Muscle of leg (tissue), 3 donors: ENCODE measurements at regions not wholly inside any gene's neighbourhood (a gene's known extent, or its start where the extent isn't known, plus 50 kb on each side); places are given as distances from the start of the nearest gene placed in this dataset.
A peak's percentile ranks its signal among the peaks of the same experiment; 100 is the strongest.

ENCODE experiments used
- DNase-seq: peaks from one replicate; pipeline ENCODE4 v3.0.0; 2013
- H3K27ac ChIP-seq: one replicate; pipeline ENCODE4 v1.5.1; 2013; ENCODE audit warnings: mild to moderate bottlenecking, low read length, control low read depth
- H3K27me3 ChIP-seq: one replicate; pipeline ENCODE4 v1.6.1; 2013; ENCODE audit warnings: low read length; ENCODE audit not compliant: control insufficient read depth, insufficient read depth
- H3K36me3 ChIP-seq: one replicate; pipeline ENCODE4 v1.6.1; 2013; ENCODE audit warnings: low read length; ENCODE audit not compliant: control insufficient read depth, insufficient read depth
- H3K4me1 ChIP-seq: one replicate; pipeline ENCODE4 v1.6.1; 2013; ENCODE audit warnings: low read length; ENCODE audit not compliant: control insufficient read depth, insufficient read depth
- H3K4me3 ChIP-seq: one replicate; pipeline ENCODE4 v1.5.1; 2013; ENCODE audit warnings: low read length, control low read depth
- H3K9me3 ChIP-seq: replicated peaks from 2 replicates; pipeline ENCODE4 v1.6.1; 2013; ENCODE audit warnings: low read depth, low read length; ENCODE audit not compliant: control insufficient read depth
- WGBS: methylation state at CpG from one replicate; pipeline ENCODE4 v1.1.5; 2013; ENCODE audit warnings: missing lambda C conversion rate; ENCODE audit not compliant: insufficient coverage; 5-methylcytosine and 5-hydroxymethylcytosine counted together

DNA sequence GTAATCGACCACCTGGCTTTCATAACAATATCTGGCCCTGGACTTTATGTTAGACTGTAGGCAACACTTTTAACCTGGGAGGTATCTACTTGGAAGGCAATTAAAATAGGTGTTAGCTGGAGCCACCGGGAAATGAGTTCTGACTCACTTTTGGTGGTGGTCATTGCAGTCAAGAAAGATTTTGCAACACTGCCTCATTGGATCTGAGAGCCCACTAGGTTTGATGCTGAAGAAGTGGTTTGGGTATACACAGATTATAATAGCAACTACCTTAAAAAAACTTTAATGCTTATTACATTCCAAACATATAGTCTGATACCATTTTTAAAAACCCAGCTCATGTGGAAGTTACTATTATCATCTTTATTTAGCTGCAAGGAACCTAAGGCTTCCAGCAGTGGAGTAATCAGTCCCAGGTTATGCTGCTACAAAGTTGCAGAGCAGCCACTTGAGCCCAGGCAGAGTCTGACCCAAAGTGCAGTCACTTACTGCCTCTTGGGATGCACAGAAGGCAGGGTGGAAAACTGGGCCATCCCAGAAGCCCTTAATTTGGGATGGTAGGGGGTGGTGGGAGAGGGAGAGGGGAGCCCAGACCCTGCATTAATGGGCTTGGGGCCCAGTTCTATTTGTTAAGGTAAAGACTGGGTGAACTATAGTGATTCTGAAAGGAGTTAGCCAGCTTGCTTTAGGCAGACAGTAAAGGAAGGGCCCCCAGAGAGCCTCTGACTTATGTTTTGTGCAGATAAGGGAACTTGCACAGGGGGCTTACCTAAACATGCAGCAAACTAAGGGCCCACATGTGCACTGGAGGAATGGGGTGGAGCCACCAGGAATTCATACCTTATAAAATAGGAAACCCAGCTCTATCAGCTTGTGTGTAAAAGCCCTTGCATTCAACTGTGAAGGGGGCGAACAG lies 149.4 kb downstream of the SNX19 start:
- Histone ChIP-seq H3K27ac (no peak overlapping the region), H3K4me3 (no peak overlapping the region), H3K36me3 (no peaks in the 10 kb centered on the region), H3K4me1 (peaks cover 12% of the 10 kb centered on the region), H3K27me3 (no peaks in the 10 kb centered on the region), H3K9me3 (peaks cover 4% of the 10 kb centered on the region)
- no CpG with 5 or more reads among the region's 3 CpGs for WGBS
- no peak for DNase-seq

DNA sequence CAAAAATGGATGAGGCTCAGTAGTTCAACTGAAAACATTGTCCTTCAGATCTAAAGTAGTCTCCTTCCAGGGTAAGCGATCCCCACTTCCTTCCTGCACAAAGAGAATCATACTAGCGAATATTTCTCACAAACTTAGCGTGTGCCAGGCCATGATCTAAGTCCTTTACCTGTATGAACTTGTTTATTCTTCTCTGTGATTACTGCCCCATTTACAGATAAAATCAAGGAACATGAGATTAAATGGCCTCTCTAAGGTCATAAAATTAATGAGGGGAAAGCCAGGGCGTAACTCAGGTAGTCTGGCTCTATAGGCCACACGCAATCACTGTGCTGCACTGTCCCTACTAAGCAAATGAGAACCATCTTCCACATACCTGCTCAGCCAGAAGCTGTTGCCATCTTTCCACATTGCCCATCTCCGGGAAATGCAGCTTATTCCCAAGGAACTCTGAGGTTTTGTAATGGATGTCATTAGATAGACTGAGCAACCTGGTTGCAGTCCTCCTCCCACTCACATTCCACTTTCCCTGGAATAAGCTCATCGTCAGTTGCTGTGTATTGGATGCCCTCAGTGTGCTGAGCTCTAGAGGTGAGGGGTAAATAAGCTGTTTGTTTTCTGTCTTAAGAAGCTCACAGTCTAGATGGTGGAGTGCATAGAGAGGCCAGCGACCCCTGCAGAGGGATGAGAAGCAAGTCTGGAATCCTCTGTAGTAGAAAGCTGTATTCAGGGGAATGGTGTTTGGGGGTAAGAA lies 146.3 kb downstream of the SNX19 start:
- no peaks in the 10 kb centered on the region for H3K27me3 ChIP-seq
- H3K4me1 ChIP-seq: peaks cover 22% of the 10 kb centered on the region
- no peaks in the 10 kb centered on the region for H3K36me3 ChIP-seq
- H3K4me3 ChIP-seq: no peak overlapping the region
- WGBS: 94% methylated on average over 3 of the region's 8 CpGs
- no peak for DNase-seq
- no peak overlapping the region for H3K27ac ChIP-seq
- peaks cover 4% of the 10 kb centered on the region for H3K9me3 ChIP-seq

DNA sequence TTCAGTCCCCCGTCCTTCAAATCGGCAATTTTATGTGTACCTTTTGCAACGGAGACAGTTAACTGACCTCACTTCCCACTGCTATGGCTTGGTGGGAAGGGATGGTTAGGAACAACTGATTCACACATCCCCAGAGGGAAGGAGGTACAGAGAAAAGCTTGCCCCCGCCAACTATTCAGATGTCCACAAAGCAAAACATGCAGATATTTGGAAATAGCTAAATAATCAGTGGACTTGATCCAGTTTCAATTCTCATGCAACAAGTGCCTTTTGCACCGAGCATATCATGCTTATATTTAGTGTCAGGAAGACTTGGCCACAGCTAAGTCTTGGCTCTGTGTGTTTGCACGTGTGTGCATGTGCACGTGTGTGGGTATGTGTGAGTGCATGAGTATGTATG lies 144.6 kb downstream of the SNX19 start:
- Histone ChIP-seq H3K27me3 (no peaks in the 10 kb centered on the region), H3K27ac (peak overlapping the region; percentile 77), H3K36me3 (no peaks in the 10 kb centered on the region), H3K9me3 (peaks cover 4% of the 10 kb centered on the region), H3K4me1 (peaks cover 20% of the 10 kb centered on the region), H3K4me3 (no peak overlapping the region)
- WGBS: 32% methylated on average over 3 of the region's 7 CpGs
- peak; percentile 84 for DNase-seq

DNA sequence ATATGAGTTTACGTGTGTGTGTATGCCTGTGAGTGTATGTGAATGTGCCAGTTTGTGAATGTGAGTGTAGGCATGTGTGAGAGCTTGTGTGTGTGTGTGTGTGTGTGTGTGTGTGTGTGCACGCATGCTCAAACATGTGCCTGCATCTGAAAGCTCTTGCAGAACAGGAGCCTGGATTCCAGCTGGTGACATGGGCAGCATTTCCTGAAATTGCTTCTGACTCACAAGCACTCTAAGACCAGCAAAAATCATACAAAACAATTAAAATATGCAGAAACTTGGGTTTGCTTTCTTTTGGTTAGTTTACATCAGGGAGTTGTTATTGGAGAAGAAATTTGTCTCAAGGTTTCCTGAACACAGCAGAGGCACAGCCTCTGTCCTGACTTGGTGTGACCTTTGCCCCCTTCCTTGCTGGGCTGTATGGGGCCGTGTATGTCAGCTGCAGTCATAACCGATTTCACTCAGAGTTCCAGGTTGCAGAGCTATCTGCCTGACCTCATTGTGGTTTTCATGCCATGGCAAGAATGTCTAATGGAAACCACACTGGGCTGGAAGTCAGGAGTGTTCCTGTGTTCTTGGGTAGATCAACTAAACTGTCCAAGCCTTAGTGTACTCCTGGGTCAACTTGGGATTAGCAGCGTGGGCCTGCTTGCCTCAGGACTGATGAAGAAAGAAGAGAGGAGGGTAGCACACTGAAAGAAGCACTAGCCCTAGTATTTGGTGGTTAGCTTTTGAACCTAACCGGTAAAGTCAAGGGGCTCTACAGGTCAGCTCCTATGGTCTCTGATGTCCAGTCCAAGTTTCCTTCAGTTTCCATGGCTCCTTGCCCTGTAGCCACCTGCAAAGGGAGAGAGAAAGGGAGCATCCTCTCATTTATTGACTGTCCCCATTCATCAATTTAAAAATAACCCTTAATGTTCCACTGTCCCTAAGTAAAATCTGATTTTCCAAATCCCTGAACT lies 143.7 kb downstream of the SNX19 start:
- whole genome bisulfite sequencing: 43% methylated on average over 4 of the region's 6 CpGs
- Histone ChIP-seq H3K4me1 (peaks cover 20% of the 10 kb centered on the region), H3K27me3 (no peaks in the 10 kb centered on the region), H3K4me3 (no peak overlapping the region), H3K36me3 (no peaks in the 10 kb centered on the region), H3K27ac (no peak overlapping the region), H3K9me3 (no peaks in the 10 kb centered on the region)
- peak; percentile 49 for DNase-seq

DNA sequence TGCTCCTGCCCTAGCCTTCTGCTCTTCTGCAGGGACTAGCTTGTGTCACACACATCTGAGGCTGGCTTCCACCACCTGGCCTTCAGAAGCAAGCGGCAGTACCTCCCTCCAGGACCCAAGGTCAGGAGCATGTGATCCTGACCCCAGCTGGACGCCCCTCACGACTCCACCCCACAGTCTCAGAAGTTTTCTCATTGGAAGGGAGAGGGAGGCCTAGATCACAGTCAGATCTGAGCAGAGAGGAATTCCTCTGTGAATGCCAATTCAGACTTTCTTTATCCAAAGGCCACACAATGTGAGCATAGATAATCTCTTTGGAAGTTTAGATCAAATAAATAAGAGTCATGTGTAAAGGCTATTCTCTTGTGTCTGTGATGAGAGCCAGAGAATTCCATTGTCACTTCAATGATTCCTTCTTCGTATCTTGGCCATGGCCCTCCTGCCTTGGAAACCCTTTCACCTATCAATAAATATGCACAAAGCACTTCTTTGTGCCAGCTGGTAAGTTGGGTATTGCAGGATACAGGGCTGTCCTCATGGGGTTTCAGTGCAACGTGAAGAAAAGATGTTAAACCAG lies 142.9 kb downstream of the SNX19 start:
- DNase-seq: peak; percentile 41
- H3K9me3 ChIP-seq: no peaks in the 10 kb centered on the region
- no peaks in the 10 kb centered on the region for H3K27me3 ChIP-seq
- H3K4me3 ChIP-seq: no peak overlapping the region
- no peaks in the 10 kb centered on the region for H3K36me3 ChIP-seq
- peaks cover 20% of the 10 kb centered on the region for H3K4me1 ChIP-seq
- H3K27ac ChIP-seq: no peak overlapping the region
- WGBS: 57% methylated on average over 1 of the region's 5 CpGs

DNA sequence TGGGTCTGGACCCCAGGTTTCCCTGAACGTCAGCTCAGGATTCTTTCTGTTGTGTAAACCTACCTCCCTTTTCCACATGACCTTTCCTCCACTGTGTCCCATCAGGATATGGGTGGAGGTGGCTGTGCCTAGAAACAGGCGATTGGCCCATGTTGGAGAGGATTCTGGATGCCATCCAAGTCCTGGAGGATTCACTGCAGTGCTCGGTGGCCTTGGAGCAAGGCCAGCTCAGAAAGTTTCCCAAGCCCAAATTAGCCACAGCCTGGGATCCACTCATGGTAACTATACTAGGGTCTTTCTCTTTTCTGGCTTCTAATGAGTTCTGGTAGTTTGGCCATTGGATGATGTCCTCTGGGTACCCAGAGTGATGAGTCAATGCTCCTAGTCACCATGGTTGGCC lies 141.6 kb downstream of the SNX19 start:
- no peaks in the 10 kb centered on the region for H3K9me3 ChIP-seq
- no peak overlapping the region for H3K4me3 ChIP-seq
- H3K27ac ChIP-seq: no peak overlapping the region
- DNase-seq: no peak
- H3K36me3 ChIP-seq: no peaks in the 10 kb centered on the region
- peaks cover 20% of the 10 kb centered on the region for H3K4me1 ChIP-seq
- 60% methylated on average over 1 of the region's 3 CpGs for WGBS
- H3K27me3 ChIP-seq: no peaks in the 10 kb centered on the region

DNA sequence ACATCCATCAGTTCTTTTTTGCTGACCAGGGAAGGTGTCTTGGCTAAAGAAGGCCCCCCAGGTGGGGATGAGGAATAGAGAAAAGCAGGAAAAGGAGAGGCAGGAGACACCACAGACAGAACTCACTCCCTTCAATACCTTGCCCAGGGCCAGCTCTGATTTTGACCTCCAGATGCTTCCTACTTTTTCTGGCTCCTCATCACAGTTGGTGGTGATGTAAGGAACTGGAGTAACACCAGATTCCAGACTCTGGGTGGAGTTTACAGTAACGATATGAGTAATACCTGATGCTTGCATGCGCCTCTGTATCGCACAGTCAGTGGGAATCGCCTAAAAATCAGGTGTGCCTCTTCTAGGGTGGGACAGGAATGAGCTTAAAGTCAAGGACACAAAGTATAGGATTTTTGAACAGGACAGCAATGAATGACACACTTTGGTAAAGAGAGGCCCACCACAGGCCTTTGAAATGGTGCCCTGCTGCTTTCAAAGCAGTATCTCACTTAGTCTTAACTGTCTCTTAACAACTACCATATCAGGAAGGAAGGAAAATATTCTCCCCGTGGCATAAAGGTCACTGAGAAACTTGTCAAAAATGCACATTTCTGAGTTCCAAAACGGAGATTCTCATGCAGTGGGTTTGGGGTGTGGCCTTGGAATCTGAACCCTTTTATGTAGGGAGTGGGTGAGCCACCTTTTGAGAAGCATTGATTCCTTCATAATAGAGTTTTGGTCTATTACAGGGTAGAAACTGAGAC lies 140.8 kb downstream of the SNX19 start:
- no peaks in the 10 kb centered on the region for H3K9me3 ChIP-seq
- WGBS: 70% methylated on average over 4 of the region's 6 CpGs
- H3K4me1 ChIP-seq: peaks cover 20% of the 10 kb centered on the region
- no peak overlapping the region for H3K4me3 ChIP-seq
- DNase-seq: peak; percentile 42
- no peaks in the 10 kb centered on the region for H3K27me3 ChIP-seq
- no peak overlapping the region for H3K27ac ChIP-seq
- H3K36me3 ChIP-seq: no peaks in the 10 kb centered on the region

DNA sequence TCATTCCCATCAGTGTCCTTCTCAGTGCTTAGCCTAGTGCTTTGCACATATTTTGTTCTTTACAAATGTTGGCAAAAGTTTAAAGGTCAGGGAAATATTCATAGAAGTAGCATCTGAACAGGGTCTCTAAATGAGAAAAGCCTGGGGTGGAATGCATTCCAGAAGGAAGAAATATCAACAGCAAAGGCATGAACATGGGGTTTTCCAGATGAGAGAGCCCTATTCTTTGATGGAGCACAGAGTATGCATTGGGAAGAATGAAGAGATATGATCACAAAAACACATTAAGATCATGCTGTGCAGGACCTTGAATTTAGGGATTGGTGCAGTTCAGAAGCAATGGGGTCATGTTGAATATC lies 140.2 kb downstream of the SNX19 start:
- Histone ChIP-seq H3K4me3 (no peak overlapping the region), H3K27me3 (no peaks in the 10 kb centered on the region), H3K4me1 (peaks cover 20% of the 10 kb centered on the region), H3K27ac (no peak overlapping the region), H3K36me3 (no peaks in the 10 kb centered on the region), H3K9me3 (no peaks in the 10 kb centered on the region)
- DNase-seq: no peak

DNA sequence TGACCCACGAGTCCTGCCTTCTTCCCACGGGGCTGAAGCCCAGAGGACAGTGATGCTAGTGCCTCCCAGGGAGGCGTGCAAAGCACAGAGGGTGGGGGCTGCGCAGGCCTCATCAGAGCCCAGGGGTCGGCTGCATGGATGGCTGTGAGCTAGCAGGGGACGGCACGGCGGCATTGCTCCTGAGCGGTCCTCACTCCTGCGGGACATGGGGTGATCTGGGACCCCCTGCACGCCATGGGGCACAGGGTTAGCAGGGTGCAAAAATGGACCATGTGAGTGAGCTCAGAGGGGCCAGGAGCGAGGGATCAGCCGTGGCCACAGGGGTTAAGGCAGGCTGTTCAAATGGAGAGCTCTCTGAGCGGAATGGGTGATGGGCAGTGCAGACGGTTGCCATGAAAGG lies 138.3 kb downstream of the SNX19 start:
- no peak overlapping the region for H3K4me3 ChIP-seq
- no peaks in the 10 kb centered on the region for H3K27me3 ChIP-seq
- H3K27ac ChIP-seq: no peak overlapping the region
- 91% methylated on average over 14 of the region's 15 CpGs for WGBS
- H3K36me3 ChIP-seq: no peaks in the 10 kb centered on the region
- H3K4me1 ChIP-seq: peaks cover 20% of the 10 kb centered on the region
- DNase-seq: no peak
- H3K9me3 ChIP-seq: no peaks in the 10 kb centered on the region
